VCaP (cell line): ENCODE measurements at regions not wholly inside any gene's neighbourhood (a gene's known extent, or its start where the extent isn't known, plus 50 kb on each side); places are given as distances from the start of the nearest gene placed in this dataset.

Experiments
- H3K27ac ChIP-seq: fragments of 450-650 bp; 2 replicates; pipeline ENCODE4 v1.5.1; 2017
- CTCF ChIP-seq: fragments of 450-650 bp; conservative IDR thresholded peaks from 2 replicates; pipeline ENCODE4 v1.5.1; 2017; ENCODE audit warnings: mild to moderate bottlenecking, moderate library complexity

- TF ChIP-seq CTCF: no peak
- H3K27ac ChIP-seq: no peak overlapping the region
Observed at GRCh38 chr4:18535948-18536347, 514.4 kb upstream of the LCORL start.

GRCh38 chr4:18533262-18533775 lies 511.8 kb upstream of the LCORL start:
- H3K27ac ChIP-seq: no peak overlapping the region
- no peak for TF ChIP-seq CTCF

GRCh38 chr4:18531731-18532130 lies 510.2 kb upstream of the LCORL start:
- TF ChIP-seq CTCF: no peak
- H3K27ac ChIP-seq: no peak overlapping the region

GRCh38 chr4:18529482-18529881 lies 507.9 kb upstream of the LCORL start:
- no peak overlapping the region for H3K27ac ChIP-seq
- TF ChIP-seq CTCF: no peak

- TF ChIP-seq CTCF: no peak
- no peak overlapping the region for H3K27ac ChIP-seq
Observed at GRCh38 chr4:18524667-18525066, 503.1 kb upstream of the LCORL start.

- no peak overlapping the region for H3K27ac ChIP-seq
- no peak for TF ChIP-seq CTCF
Observed at GRCh38 chr4:18518098-18518497, 496.5 kb upstream of the LCORL start.

GRCh38 chr4:18513861-18514260 lies 492.3 kb upstream of the LCORL start:
- H3K27ac ChIP-seq: no peak overlapping the region
- TF ChIP-seq CTCF: no peak
